ENCODE measurements at regions not wholly inside any gene's neighbourhood (a gene's known extent, or its start where the extent isn't known, plus 50 kb on each side); places are given as distances from the start of the nearest gene placed in this dataset.

DNA sequence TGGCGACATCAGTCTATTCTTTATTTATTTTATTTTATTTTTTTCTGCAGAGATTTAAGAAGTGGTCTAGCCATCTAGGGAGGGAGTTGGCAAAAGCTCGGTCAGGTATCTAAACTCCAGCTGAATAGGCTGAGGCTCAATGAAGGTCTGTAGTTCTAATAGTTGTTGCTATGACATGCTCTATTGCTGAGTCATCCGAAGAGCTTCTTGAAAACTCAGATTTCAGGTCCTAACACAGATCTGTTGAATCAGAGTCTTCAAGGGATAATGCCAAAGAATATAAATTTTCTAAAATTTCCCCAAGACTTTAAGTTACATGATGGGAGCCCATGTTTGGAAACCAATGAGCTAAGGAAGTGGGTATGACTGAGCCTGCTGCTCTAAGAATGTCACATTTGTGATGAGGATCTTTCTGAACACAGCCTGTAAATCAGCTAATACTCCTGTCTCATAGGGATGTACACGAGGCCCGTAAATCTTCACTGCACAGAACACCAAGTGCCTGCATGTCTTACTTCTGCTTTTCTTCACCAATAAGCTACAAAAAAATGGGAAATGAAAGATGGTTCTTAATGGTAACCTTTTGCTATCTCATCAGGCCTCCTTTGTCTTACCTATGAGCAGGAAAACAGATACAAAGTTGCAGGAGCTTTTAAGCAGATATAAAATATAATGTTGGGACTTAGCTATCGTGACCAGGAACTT, 901.4 kb upstream of the API5 start:
- no peak overlapping the region for H3K27ac ChIP-seq (replicated peaks)
- no peak for DNase-seq (ENCODE audit: low read depth in 1 of 2, low spot score in 1 of 2)
- TF ChIP-seq SPI1 (IDR thresholded peaks at IDR 0.05; ENCODE audit: borderline replicate concordance, low read depth) = no peak
- no peak for TF ChIP-seq POLR2AphosphoS5 (IDR thresholded peaks at IDR 0.05; ENCODE audit: low read depth)
- TF ChIP-seq, protein P1, sequence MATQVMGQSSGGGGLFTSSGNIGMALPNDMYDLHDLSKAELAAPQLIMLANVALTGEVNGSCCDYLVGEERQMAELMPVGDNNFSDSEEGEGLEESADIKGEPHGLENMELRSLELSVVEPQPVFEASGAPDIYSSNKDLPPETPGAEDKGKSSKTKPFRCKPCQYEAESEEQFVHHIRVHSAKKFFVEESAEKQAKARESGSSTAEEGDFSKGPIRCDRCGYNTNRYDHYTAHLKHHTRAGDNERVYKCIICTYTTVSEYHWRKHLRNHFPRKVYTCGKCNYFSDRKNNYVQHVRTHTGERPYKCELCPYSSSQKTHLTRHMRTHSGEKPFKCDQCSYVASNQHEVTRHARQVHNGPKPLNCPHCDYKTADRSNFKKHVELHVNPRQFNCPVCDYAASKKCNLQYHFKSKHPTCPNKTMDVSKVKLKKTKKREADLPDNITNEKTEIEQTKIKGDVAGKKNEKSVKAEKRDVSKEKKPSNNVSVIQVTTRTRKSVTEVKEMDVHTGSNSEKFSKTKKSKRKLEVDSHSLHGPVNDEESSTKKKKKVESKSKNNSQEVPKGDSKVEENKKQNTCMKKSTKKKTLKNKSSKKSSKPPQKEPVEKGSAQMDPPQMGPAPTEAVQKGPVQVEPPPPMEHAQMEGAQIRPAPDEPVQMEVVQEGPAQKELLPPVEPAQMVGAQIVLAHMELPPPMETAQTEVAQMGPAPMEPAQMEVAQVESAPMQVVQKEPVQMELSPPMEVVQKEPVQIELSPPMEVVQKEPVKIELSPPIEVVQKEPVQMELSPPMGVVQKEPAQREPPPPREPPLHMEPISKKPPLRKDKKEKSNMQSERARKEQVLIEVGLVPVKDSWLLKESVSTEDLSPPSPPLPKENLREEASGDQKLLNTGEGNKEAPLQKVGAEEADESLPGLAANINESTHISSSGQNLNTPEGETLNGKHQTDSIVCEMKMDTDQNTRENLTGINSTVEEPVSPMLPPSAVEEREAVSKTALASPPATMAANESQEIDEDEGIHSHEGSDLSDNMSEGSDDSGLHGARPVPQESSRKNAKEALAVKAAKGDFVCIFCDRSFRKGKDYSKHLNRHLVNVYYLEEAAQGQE (IDR thresholded peaks at IDR 0.05; ENCODE audit: insufficient replicate concordance, low read depth) = no peak
- TF ChIP-seq, protein P2, sequence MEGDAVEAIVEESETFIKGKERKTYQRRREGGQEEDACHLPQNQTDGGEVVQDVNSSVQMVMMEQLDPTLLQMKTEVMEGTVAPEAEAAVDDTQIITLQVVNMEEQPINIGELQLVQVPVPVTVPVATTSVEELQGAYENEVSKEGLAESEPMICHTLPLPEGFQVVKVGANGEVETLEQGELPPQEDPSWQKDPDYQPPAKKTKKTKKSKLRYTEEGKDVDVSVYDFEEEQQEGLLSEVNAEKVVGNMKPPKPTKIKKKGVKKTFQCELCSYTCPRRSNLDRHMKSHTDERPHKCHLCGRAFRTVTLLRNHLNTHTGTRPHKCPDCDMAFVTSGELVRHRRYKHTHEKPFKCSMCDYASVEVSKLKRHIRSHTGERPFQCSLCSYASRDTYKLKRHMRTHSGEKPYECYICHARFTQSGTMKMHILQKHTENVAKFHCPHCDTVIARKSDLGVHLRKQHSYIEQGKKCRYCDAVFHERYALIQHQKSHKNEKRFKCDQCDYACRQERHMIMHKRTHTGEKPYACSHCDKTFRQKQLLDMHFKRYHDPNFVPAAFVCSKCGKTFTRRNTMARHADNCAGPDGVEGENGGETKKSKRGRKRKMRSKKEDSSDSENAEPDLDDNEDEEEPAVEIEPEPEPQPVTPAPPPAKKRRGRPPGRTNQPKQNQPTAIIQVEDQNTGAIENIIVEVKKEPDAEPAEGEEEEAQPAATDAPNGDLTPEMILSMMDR (IDR thresholded peaks at IDR 0.05; ENCODE audit: insufficient read depth, low read length) = no peak
- no peak for TF ChIP-seq GABPA (IDR thresholded peaks at IDR 0.05; ENCODE audit: low read depth)

DNA sequence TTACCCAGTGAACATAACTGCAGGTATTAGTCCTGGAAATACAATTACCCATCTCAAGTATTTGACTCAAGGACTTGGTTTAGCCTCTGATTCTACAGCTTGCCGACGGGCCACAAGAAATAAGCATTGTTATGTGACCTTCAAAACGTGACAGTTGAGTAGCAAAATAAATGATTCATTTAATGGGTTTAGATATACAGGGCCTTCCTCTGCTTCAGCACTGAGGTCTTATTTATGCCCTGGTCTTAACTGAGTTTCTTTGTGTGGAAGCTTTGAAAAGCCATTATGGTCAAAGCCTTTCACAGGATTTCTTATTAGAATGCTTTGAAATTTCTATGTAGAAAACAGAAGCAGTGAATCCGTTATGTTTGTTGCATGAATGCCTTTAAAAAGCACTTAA, 899.2 kb upstream of the API5 start:
- Histone ChIP-seq H3K27me3 (ENCODE audit: insufficient read depth, poor library complexity, severe bottlenecking) (no peaks in the 10 kb centered on the region), H3K4me3 (replicated peaks; ENCODE audit: insufficient read depth, low read length) (no peak overlapping the region), H3K27ac (replicated peaks) (no peak overlapping the region)
- TF ChIP-seq, protein P2 (IDR thresholded peaks at IDR 0.05; ENCODE audit: insufficient read depth, low read length) = no peak
- TF ChIP-seq GABPA (IDR thresholded peaks at IDR 0.05; ENCODE audit: low read depth) (no peak), POLR2AphosphoS5 (IDR thresholded peaks at IDR 0.05; ENCODE audit: low read depth) (no peak), SPI1 (IDR thresholded peaks at IDR 0.05; ENCODE audit: borderline replicate concordance, low read depth) (no peak)
- TF ChIP-seq, protein P1 (IDR thresholded peaks at IDR 0.05; ENCODE audit: insufficient replicate concordance, low read depth) = no peak
- DNase-seq (ENCODE audit: low read depth in 1 of 2, low spot score in 1 of 2) = no peak

More for the DNA sequence above, 901.4 kb upstream of the API5 start:
- Histone ChIP-seq H3K4me3 (replicated peaks; ENCODE audit: insufficient read depth, low read length) (no peak overlapping the region), H3K27me3 (ENCODE audit: insufficient read depth, poor library complexity, severe bottlenecking) (no peaks in the 10 kb centered on the region)

DNA sequence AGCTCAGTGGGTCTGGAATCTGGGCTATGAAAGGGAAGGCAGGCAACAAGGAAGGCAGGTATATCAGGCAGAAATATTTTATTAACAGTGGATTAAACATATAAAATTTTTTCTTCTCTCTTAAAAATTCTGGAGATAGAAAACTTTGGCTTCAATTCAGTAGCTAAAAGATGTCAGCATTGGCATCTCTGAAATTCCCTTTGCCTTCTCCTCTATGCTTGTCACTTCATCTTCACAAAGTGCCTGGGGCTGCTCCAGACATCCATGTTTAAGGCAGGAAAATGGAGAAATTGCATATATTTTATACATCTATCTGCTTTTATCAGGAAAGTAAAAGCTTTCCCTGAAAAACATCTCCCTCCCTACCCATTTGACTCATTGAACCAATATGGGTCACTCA, 894.1 kb upstream of the API5 start:
- no peaks in the 10 kb centered on the region for H3K27me3 ChIP-seq (ENCODE audit: insufficient read depth, poor library complexity, severe bottlenecking)
- no peak overlapping the region for H3K4me3 ChIP-seq (replicated peaks; ENCODE audit: insufficient read depth, low read length)
- H3K27ac ChIP-seq (replicated peaks) = no peak overlapping the region
- TF ChIP-seq GABPA (IDR thresholded peaks at IDR 0.05; ENCODE audit: low read depth) = no peak
- TF ChIP-seq, protein P2 (IDR thresholded peaks at IDR 0.05; ENCODE audit: insufficient read depth, low read length) = no peak
- TF ChIP-seq POLR2AphosphoS5 (IDR thresholded peaks at IDR 0.05; ENCODE audit: low read depth) = no peak
- TF ChIP-seq, protein P1 (IDR thresholded peaks at IDR 0.05; ENCODE audit: insufficient replicate concordance, low read depth) = no peak
- no peak for DNase-seq (ENCODE audit: low read depth in 1 of 2, low spot score in 1 of 2)
